ENCODE measurements at regions not wholly inside any gene's neighbourhood (a gene's known extent, or its start where the extent isn't known, plus 50 kb on each side); places are given as distances from the start of the nearest gene placed in this dataset.

DNA sequence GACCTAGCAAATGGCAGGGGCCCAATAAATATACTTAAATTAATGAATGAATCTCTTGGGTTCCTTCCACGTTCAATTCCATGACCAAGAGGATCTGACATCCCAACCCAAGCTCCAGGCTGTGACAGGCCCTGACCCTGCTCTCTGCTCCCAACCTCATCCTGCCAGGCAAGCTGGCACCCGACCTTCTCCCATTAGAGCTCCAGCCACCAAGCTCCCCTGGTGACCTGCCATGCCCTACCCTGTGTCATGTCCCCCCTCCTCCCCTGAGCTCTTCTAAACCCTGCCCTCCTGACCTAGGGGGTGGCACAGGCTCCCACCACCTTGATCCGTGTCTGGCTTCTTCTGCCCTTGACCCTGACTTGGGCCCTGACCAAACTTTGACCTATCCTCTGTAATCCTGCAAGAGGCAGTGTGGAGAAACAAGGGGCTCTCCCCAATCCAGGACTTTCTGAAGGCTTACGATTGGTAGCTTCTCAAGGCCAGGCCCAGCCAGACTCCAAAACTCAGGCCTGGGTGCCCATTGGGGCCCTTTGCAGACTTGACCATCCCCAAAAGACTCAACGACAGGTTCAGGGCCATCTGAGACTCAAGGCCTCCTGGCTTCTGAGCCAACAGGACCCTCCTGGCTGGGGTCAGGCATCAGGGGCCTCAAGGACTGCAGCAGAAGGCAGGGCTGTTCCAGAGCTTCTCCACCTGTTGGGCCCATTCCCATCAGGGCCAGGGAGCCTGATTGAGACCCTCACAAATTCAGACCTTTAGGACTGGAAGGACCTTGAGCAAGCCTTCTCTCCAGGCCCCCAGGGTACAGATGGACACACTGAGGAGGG is 249.0 kb downstream of the PTPRU start:
- Histone ChIP-seq H3K9ac (ENCODE audit: control insufficient read depth, insufficient read depth, low read length) (no peak overlapping the region), H4K20me1 (ENCODE audit: control insufficient read depth, insufficient read depth) (no peaks in the 10 kb centered on the region), H3K4me2 (ENCODE audit: control insufficient read depth, insufficient read depth) (no peak overlapping the region), H3K27me3 (replicated peaks in 1 of 2; ENCODE audit: control insufficient read depth in 2 of 2, insufficient read depth in 2 of 2, low read length in 1 of 2) (no peaks in the 10 kb centered on the region; a peak in 2 of 4 replicates), H3K36me3 (ENCODE audit: control insufficient read depth in 2 of 2, insufficient read depth in 2 of 2, low read length in 1 of 2) (no peaks in the 10 kb centered on the region), H2AFZ (ENCODE audit: control insufficient read depth, low read depth, low read length) (no peak overlapping the region), H3K4me3 (no peak overlapping the region), H3K9me3 (replicated peaks; ENCODE audit: control insufficient read depth, insufficient read depth, low read length) (no peaks in the 10 kb centered on the region), H3K79me2 (ENCODE audit: control insufficient read depth, insufficient read depth, low read length) (no peaks in the 10 kb centered on the region), H3K4me1 (ENCODE audit: control insufficient read depth, insufficient read depth, low read length) (no peaks in the 10 kb centered on the region), H3K27ac (ENCODE audit: control insufficient read depth, insufficient read depth) (no peak overlapping the region)
- SMC1A ChIA-PET (ENCODE audit: uncharacterized antibody, unreplicated experiment), result no interaction called here
- RAD21 ChIA-PET (ENCODE audit: unreplicated experiment), result no interaction called here
- POLR2A ChIA-PET, result no interaction called here
- BruUV-seq (replicated peaks), result no TSS peak
- no peak for FAIRE-seq
- CTCF ChIA-PET, result no interaction called here
- ATAC-seq, result no peak
- no peak for DNase-seq (ENCODE audit: low read depth, low spot score)
- in situ Hi-C loops (cut with MboI), result no loop called here
- intact Hi-C loops (cut with micrococcal nuclease; ENCODE audit: unreplicated experiment), result no loop called here
- WGBS (ENCODE audit: insufficient coverage, insufficient replicate concordance, low lambda C conversion rate, missing lambda C conversion rate), result 2% methylated on average over 5 of the region's 5 CpGs
- TF ChIP-seq, protein P1, sequence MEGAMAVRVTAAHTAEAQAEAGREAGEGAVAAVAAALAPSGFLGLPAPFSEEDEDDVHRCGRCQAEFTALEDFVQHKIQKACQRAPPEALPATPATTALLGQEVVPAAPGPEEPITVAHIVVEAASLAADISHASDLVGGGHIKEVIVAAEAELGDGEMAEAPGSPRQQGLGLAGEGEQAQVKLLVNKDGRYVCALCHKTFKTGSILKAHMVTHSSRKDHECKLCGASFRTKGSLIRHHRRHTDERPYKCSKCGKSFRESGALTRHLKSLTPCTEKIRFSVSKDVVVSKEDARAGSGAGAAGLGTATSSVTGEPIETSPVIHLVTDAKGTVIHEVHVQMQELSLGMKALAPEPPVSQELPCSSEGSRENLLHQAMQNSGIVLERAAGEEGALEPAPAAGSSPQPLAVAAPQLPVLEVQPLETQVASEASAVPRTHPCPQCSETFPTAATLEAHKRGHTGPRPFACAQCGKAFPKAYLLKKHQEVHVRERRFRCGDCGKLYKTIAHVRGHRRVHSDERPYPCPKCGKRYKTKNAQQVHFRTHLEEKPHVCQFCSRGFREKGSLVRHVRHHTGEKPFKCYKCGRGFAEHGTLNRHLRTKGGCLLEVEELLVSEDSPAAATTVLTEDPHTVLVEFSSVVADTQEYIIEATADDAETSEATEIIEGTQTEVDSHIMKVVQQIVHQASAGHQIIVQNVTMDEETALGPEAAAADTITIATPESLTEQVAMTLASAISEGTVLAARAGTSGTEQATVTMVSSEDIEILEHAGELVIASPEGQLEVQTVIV (IDR thresholded peaks at IDR 0.05; ENCODE audit: borderline replicate concordance, partially characterized antibody), result no peak
- TF ChIP-seq POLR2AphosphoS2 (IDR thresholded peaks at IDR 0.05; ENCODE audit: low read depth, low read length) (no peak), LARP7 (IDR thresholded peaks at IDR 0.05) (no peak), CHD2 (IDR thresholded peaks at IDR 0.05; ENCODE audit: borderline replicate concordance, low read depth, low read length) (no peak), TBL1XR1 (IDR thresholded peaks at IDR 0.05; ENCODE audit: low read depth, low read length) (no peak), RELA (IDR thresholded peaks at IDR 0.05; ENCODE audit: borderline replicate concordance, partially characterized antibody) (no peak), JUND (IDR thresholded peaks at IDR 0.05; ENCODE audit: low read depth, low read length) (no peak), MYB (IDR thresholded peaks at IDR 0.05; ENCODE audit: borderline replicate concordance, low read depth, low read length) (no peak), SMAD1 (IDR thresholded peaks at IDR 0.05; ENCODE audit: low read depth, partially characterized antibody) (no peak), CEBPB (IDR thresholded peaks at IDR 0.05; ENCODE audit: borderline replicate concordance in 1 of 2, low read depth in 2 of 2, low read length in 2 of 2) (no peak)
- TF ChIP-seq, protein P2, sequence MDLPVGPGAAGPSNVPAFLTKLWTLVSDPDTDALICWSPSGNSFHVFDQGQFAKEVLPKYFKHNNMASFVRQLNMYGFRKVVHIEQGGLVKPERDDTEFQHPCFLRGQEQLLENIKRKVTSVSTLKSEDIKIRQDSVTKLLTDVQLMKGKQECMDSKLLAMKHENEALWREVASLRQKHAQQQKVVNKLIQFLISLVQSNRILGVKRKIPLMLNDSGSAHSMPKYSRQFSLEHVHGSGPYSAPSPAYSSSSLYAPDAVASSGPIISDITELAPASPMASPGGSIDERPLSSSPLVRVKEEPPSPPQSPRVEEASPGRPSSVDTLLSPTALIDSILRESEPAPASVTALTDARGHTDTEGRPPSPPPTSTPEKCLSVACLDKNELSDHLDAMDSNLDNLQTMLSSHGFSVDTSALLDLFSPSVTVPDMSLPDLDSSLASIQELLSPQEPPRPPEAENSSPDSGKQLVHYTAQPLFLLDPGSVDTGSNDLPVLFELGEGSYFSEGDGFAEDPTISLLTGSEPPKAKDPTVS (IDR thresholded peaks at IDR 0.05; ENCODE audit: low read depth, low read length), result no peak
- TF ChIP-seq, protein P3, sequence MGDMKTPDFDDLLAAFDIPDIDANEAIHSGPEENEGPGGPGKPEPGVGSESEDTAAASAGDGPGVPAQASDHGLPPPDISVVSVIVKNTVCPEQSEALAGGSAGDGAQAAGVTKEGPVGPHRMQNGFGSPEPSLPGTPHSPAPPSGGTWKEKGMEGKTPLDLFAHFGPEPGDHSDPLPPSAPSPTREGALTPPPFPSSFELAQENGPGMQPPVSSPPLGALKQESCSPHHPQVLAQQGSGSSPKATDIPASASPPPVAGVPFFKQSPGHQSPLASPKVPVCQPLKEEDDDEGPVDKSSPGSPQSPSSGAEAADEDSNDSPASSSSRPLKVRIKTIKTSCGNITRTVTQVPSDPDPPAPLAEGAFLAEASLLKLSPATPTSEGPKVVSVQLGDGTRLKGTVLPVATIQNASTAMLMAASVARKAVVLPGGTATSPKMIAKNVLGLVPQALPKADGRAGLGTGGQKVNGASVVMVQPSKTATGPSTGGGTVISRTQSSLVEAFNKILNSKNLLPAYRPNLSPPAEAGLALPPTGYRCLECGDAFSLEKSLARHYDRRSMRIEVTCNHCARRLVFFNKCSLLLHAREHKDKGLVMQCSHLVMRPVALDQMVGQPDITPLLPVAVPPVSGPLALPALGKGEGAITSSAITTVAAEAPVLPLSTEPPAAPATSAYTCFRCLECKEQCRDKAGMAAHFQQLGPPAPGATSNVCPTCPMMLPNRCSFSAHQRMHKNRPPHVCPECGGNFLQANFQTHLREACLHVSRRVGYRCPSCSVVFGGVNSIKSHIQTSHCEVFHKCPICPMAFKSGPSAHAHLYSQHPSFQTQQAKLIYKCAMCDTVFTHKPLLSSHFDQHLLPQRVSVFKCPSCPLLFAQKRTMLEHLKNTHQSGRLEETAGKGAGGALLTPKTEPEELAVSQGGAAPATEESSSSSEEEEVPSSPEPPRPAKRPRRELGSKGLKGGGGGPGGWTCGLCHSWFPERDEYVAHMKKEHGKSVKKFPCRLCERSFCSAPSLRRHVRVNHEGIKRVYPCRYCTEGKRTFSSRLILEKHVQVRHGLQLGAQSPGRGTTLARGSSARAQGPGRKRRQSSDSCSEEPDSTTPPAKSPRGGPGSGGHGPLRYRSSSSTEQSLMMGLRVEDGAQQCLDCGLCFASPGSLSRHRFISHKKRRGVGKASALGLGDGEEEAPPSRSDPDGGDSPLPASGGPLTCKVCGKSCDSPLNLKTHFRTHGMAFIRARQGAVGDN (IDR thresholded peaks at IDR 0.05), result no peak
- TF ChIP-seq, protein P4, sequence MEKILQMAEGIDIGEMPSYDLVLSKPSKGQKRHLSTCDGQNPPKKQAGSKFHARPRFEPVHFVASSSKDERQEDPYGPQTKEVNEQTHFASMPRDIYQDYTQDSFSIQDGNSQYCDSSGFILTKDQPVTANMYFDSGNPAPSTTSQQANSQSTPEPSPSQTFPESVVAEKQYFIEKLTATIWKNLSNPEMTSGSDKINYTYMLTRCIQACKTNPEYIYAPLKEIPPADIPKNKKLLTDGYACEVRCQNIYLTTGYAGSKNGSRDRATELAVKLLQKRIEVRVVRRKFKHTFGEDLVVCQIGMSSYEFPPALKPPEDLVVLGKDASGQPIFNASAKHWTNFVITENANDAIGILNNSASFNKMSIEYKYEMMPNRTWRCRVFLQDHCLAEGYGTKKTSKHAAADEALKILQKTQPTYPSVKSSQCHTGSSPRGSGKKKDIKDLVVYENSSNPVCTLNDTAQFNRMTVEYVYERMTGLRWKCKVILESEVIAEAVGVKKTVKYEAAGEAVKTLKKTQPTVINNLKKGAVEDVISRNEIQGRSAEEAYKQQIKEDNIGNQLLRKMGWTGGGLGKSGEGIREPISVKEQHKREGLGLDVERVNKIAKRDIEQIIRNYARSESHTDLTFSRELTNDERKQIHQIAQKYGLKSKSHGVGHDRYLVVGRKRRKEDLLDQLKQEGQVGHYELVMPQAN (conservative IDR thresholded peaks at IDR 0.05), result no peak
